DND-41 (cell line): ENCODE measurements at regions not wholly inside any gene's neighbourhood (a gene's known extent, or its start where the extent isn't known, plus 50 kb on each side); places are given as distances from the start of the nearest gene placed in this dataset.

Source experiments
- ATAC-seq: fragments of 200-7000 bp; cut with Tn5 transposase; 3 replicates; pipeline ENCODE4 v1.9.1; 2021; ENCODE audit warnings: low read depth; ENCODE audit not compliant: insufficient read depth
- DNase-seq: peaks from one replicate; pipeline ENCODE4 v3.0.0-alpha.2; 2020
- H2AFZ ChIP-seq: 2 replicates; pipeline ENCODE4 v1.6.0; 2012; ENCODE audit warnings: low read depth, low read length
- H3K27ac ChIP-seq: 2 replicates; pipeline ENCODE4 v1.5.1; 2012; ENCODE audit warnings: low read length, inconsistent platforms
- H3K27me3 ChIP-seq: fragments of 200-600 bp; sonication (generic); 2 replicates; pipeline ENCODE4 v1.6.0; 2012; ENCODE audit warnings: low read length, mild to moderate bottlenecking, inconsistent platforms; ENCODE audit not compliant: insufficient read depth, poor library complexity
- H3K36me3 ChIP-seq: 2 replicates; pipeline ENCODE4 v1.5.1; 2012; ENCODE audit warnings: low read length, inconsistent platforms; ENCODE audit not compliant: insufficient read depth
- H3K4me1 ChIP-seq: 2 replicates; pipeline ENCODE4 v1.5.1; 2012; ENCODE audit warnings: mild to moderate bottlenecking, low read length; ENCODE audit not compliant: insufficient read depth
- H3K4me2 ChIP-seq: 2 replicates; pipeline ENCODE4 v1.6.0; 2012; ENCODE audit warnings: mild to moderate bottlenecking, moderate library complexity, low read length, inconsistent platforms; ENCODE audit not compliant: insufficient read depth
- H3K4me3 ChIP-seq, 2 experiments: fragments of 200-600 bp in 1 of 2; shearing (Covaris generic) in 1 of 2; 2 replicates each; pipeline ENCODE4 v1.5.1; 2012 to 2016; ENCODE audit warnings: inconsistent platforms in 2 of 2, low read length in 2 of 2, mild to moderate bottlenecking in 2 of 2, low read depth in 1 of 2, moderate library complexity in 1 of 2
- H3K79me2 ChIP-seq: 2 replicates; pipeline ENCODE4 v1.6.0; 2012; ENCODE audit warnings: low read length, inconsistent platforms; ENCODE audit not compliant: insufficient read depth
- H3K9ac ChIP-seq: 2 replicates; pipeline ENCODE4 v1.6.0; 2012; ENCODE audit warnings: low read depth, mild to moderate bottlenecking, inconsistent platforms, low read length, moderate library complexity
- H3K9me3 ChIP-seq: 2 replicates; pipeline ENCODE4 v1.5.1; 2012; ENCODE audit warnings: low read length, moderate library complexity, mild to moderate bottlenecking, inconsistent platforms; ENCODE audit not compliant: insufficient read depth, severe bottlenecking
- H4K20me1 ChIP-seq: 2 replicates; pipeline ENCODE4 v1.6.0; 2012; ENCODE audit warnings: low read length; ENCODE audit not compliant: insufficient read depth
- EZH2 ChIP-seq: IDR thresholded peaks from 3 replicates; pipeline ENCODE4 v1.6.1; 2012; ENCODE audit warnings: borderline replicate concordance, low read depth, mild to moderate bottlenecking, moderate library complexity, low read length, inconsistent platforms; ENCODE audit not compliant: severe bottlenecking
- TF ChIP-seq, protein P1 (sequence below): IDR thresholded peaks from 2 replicates; pipeline ENCODE4 v1.5.1; 2012; ENCODE audit warnings: borderline replicate concordance, low read length, moderate library complexity, mild to moderate bottlenecking; ENCODE audit not compliant: poor library complexity, severe bottlenecking; ENCODE audit errors: extremely low read depth

DNA sequence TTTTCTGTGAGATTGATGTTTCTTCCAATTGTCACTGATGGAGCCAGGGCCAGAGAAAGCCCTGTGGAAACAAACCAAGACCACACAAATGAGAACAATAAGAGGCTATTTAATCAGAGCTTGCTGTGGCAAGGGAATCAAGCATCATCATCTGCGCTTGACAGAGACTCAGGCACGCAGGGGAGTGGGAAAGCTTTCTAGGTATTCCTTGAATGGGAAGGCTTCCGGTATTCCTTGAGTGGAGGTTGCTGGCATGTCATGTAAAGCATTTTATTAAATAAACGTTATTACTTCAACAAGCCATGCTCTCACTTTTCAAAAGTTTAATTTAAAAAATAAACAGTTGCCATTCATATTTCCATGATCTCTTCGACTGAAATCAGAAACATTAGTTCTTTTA, 194.6 kb upstream of the SYT4 start:
- Histone ChIP-seq H3K79me2 (no peaks in the 10 kb centered on the region), H2AFZ (no peak overlapping the region), H4K20me1 (no peaks in the 10 kb centered on the region), H3K4me1 (no peaks in the 10 kb centered on the region), H3K4me3 (no peak overlapping the region), H3K27me3 (no peaks in the 10 kb centered on the region), H3K9me3 (peaks cover under 1% of the 10 kb centered on the region), H3K9ac (no peak overlapping the region), H3K27ac (no peak overlapping the region), H3K36me3 (no peaks in the 10 kb centered on the region), H3K4me2 (no peak overlapping the region)
- DNase-seq (no peak), ATAC-seq (no peak)
- TF ChIP-seq EZH2, result no peak
- TF ChIP-seq, protein P1, sequence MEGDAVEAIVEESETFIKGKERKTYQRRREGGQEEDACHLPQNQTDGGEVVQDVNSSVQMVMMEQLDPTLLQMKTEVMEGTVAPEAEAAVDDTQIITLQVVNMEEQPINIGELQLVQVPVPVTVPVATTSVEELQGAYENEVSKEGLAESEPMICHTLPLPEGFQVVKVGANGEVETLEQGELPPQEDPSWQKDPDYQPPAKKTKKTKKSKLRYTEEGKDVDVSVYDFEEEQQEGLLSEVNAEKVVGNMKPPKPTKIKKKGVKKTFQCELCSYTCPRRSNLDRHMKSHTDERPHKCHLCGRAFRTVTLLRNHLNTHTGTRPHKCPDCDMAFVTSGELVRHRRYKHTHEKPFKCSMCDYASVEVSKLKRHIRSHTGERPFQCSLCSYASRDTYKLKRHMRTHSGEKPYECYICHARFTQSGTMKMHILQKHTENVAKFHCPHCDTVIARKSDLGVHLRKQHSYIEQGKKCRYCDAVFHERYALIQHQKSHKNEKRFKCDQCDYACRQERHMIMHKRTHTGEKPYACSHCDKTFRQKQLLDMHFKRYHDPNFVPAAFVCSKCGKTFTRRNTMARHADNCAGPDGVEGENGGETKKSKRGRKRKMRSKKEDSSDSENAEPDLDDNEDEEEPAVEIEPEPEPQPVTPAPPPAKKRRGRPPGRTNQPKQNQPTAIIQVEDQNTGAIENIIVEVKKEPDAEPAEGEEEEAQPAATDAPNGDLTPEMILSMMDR, result no peak

DNA sequence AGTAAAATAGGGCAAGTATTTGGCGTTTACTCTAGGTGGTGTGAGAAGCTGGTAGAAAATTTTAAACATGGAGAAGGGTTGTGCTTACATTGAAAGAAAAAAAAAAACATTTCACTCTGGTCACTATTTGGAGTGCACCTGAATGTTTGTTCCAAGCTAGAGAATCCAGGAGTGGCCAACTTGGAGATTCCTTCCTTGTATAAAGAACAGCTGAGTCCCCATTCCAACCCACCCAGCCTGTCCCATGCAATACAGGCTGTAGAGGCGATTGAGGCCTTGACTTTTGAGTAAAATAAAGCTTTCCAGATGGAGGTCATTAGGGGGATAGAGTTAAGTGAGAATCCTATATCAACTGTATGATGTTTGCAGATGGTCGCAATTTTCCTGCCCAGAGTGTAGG, 203.8 kb upstream of the SYT4 start:
- Histone ChIP-seq H3K4me3 (no peak overlapping the region), H2AFZ (no peak overlapping the region), H3K27me3 (no peaks in the 10 kb centered on the region), H3K4me1 (no peaks in the 10 kb centered on the region), H3K9ac (no peak overlapping the region), H3K4me2 (no peak overlapping the region), H3K36me3 (no peaks in the 10 kb centered on the region), H3K27ac (no peak overlapping the region), H4K20me1 (no peaks in the 10 kb centered on the region), H3K79me2 (no peaks in the 10 kb centered on the region), H3K9me3 (peaks cover 12% of the 10 kb centered on the region)
- no peak for ATAC-seq
- no peak for DNase-seq
- no peak for TF ChIP-seq EZH2
- TF ChIP-seq, protein P1, result no peak

DNA sequence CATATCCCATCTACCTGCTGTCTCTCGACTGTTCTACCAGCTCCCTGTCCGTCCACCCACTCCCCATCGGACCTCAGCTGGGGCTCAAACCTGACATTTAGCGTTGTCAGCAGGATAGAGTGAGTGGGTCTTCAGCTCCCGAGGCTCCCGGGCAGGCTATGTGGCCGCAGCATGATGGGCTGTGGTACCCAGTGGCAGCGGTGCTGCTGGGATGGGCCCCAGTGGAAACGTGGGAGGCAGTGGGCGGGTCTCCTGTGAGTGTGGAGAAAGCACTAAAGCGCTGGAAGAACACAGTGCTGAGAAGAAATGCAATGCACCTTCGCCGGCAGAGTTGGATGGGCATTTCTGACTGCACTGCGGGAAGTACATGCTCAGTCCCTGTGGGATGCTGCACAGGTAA, 204.8 kb upstream of the SYT4 start:
- Histone ChIP-seq H2AFZ (no peak overlapping the region), H3K4me1 (no peaks in the 10 kb centered on the region), H3K27me3 (no peaks in the 10 kb centered on the region), H3K79me2 (no peaks in the 10 kb centered on the region), H3K9ac (no peak overlapping the region), H3K36me3 (no peaks in the 10 kb centered on the region), H4K20me1 (no peaks in the 10 kb centered on the region), H3K27ac (no peak overlapping the region), H3K4me2 (no peak overlapping the region), H3K9me3 (peaks cover 22% of the 10 kb centered on the region), H3K4me3 (no peak overlapping the region)
- no peak for ATAC-seq
- no peak for DNase-seq
- TF ChIP-seq, protein P1, result no peak
- no peak for TF ChIP-seq EZH2

DNA sequence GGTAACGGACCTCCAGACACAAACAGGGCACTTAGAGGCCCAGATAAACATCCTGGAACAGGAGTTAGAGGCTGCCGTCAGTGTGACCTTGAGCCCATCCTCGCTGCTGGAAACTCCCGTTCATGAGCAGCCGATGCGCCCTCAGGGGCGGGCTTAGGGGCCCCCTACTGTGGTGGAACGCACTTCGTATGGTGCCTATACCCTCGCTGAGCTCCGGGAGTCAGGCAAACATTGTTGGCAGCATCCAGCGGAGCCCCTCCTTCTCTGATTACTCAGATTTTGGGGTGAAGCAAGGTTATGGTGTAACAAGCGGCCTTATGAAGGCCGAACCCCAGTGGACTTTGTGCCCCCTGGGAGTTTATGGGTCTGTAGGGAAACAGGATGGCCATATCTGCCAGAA, 205.3 kb upstream of the SYT4 start:
- H3K36me3 ChIP-seq, result no peaks in the 10 kb centered on the region
- peaks cover 22% of the 10 kb centered on the region for H3K9me3 ChIP-seq
- TF ChIP-seq, protein P1, result no peak
- no peak for TF ChIP-seq EZH2
- no peak overlapping the region for H3K4me2 ChIP-seq
- no peaks in the 10 kb centered on the region for H4K20me1 ChIP-seq
- no peaks in the 10 kb centered on the region for H3K4me1 ChIP-seq
- H3K27ac ChIP-seq, result no peak overlapping the region
- no peaks in the 10 kb centered on the region for H3K79me2 ChIP-seq
- no peak for DNase-seq
- H3K4me3 ChIP-seq, result no peak overlapping the region
- no peak overlapping the region for H3K9ac ChIP-seq
- no peaks in the 10 kb centered on the region for H3K27me3 ChIP-seq
- no peak for ATAC-seq
- H2AFZ ChIP-seq, result no peak overlapping the region
